PC-9 (cell line): ENCODE measurements at regions not wholly inside any gene's neighbourhood (a gene's known extent, or its start where the extent isn't known, plus 50 kb on each side); places are given as distances from the start of the nearest gene placed in this dataset.

Experiments used
- BruUV-seq: library from RNA; stranded (reverse); fragments of 400-500 nt; replicated peaks from 2 replicates; lab custom pipeline; 2021; lab: Mats Ljungman, UMichigan
- CTCF ChIA-PET: fragments of 300-600 bp; sonication (Branson Sonifier 250); formaldehyde crosslinking; loops from one replicate; lab custom pipeline; 2022; ENCODE audit warnings: antibody characterized with exemption; lab: Charles Lee
- POLR2A ChIA-PET: fragments of 300-600 bp; sonication (Branson Sonifier 250); formaldehyde crosslinking; loops from one replicate; lab custom pipeline; 2022; ENCODE audit warnings: antibody characterized with exemption; ENCODE audit not compliant: unreplicated experiment; lab: Charles Lee
- DNase-seq, 2 experiments: peaks; one replicate each; pipeline versions ENCODE4 v3.0.0 to v3.0.0-alpha.2; 2015 to 2022; ENCODE audit warnings: mixed read lengths in 1 of 2
- H2AFZ ChIP-seq: fragments of 200-600 bp; sonication (generic); 2 replicates; pipeline ENCODE4 v1.8.1; 2017; ENCODE audit warnings: antibody characterized with exemption
- H3F3A ChIP-seq: fragments of 200-600 bp; sonication (generic); 2 replicates; pipeline ENCODE4 v1.8.1; 2017; ENCODE audit warnings: antibody characterized with exemption, mild to moderate bottlenecking, low read depth; ENCODE audit not compliant: insufficient read depth
- H3K27ac ChIP-seq: fragments of 200-600 bp; sonication (generic); 2 replicates; pipeline ENCODE4 v1.6.1; 2016; ENCODE audit warnings: mixed run types
- H3K27me3 ChIP-seq: fragments of 200-600 bp; sonication (generic); 2 replicates; pipeline ENCODE4 v1.6.1; 2016; ENCODE audit warnings: low read depth, mixed run types; ENCODE audit not compliant: insufficient read depth
- H3K36me3 ChIP-seq: fragments of 200-600 bp; sonication (generic); 2 replicates; pipeline ENCODE4 v1.6.1; 2016; ENCODE audit warnings: low read depth, mixed run types
- H3K4me1 ChIP-seq: fragments of 200-600 bp; sonication (generic); replicated peaks from 2 replicates; pipeline ENCODE4 v1.6.1; 2016; ENCODE audit warnings: mixed run types; ENCODE audit not compliant: insufficient read depth
- H3K4me2 ChIP-seq: fragments of 200-600 bp; sonication (generic); 2 replicates; pipeline ENCODE4 v1.6.1; 2017; ENCODE audit warnings: mixed run types
- H3K4me3 ChIP-seq: fragments of 200-600 bp; sonication (generic); 2 replicates; pipeline ENCODE4 v1.6.1; 2016; ENCODE audit warnings: mixed run types
- H3K79me2 ChIP-seq: fragments of 200-600 bp; sonication (generic); 2 replicates; pipeline ENCODE4 v1.6.1; 2017; ENCODE audit warnings: low read depth, mixed run types
- H3K9me2 ChIP-seq: fragments of 200-600 bp; sonication (generic); 2 replicates; pipeline ENCODE4 v1.8.1; 2017; ENCODE audit warnings: mild to moderate bottlenecking; ENCODE audit not compliant: insufficient read depth
- H3K9me3 ChIP-seq: fragments of 200-600 bp; sonication (generic); 2 replicates; pipeline ENCODE4 v1.8.1; 2016; ENCODE audit warnings: low read depth; ENCODE audit not compliant: insufficient read depth
- H4K20me1 ChIP-seq: fragments of 200-600 bp; sonication (generic); 2 replicates; pipeline ENCODE4 v1.8.1; 2017; ENCODE audit not compliant: insufficient read depth
- CTCF ChIP-seq: fragments of 200-600 bp; sonication (generic); conservative IDR thresholded peaks from 2 replicates; pipeline ENCODE4 v1.6.1; 2017; ENCODE audit warnings: mixed run types, antibody characterized with exemption, mild to moderate bottlenecking, moderate library complexity
- EZH2 ChIP-seq: fragments of 200-600 bp; sonication (generic); IDR thresholded peaks from 2 replicates; pipeline ENCODE4 v1.8.0; 2017; ENCODE audit warnings: antibody characterized with exemption, low read depth
- intact Hi-C: fragments of 100-400 bp; cut with micrococcal nuclease; formaldehyde crosslinking; loops from one replicate; pipeline ENCODE4 v1.10.0; 2022; ENCODE audit not compliant: unreplicated experiment

- no peak overlapping the region for H2AFZ ChIP-seq
- H3K79me2 ChIP-seq, result no peaks in the 10 kb centered on the region
- no peaks in the 10 kb centered on the region for H3F3A ChIP-seq
- CTCF ChIA-PET, result no interaction called here
- intact Hi-C loops, result no loop called here
- BruUV-seq, result no TSS peak
- no peak overlapping the region for H3K4me3 ChIP-seq
- peaks cover 98% of the 10 kb centered on the region for H3K27me3 ChIP-seq
- no peak overlapping the region for H3K4me2 ChIP-seq
- no peaks in the 10 kb centered on the region for H3K9me3 ChIP-seq
- H3K9me2 ChIP-seq, result no peaks in the 10 kb centered on the region; the same call in 1 of the 2 replicates
- no peak for DNase-seq
- H3K36me3 ChIP-seq, result no peaks in the 10 kb centered on the region
- H3K27ac ChIP-seq, result no peak overlapping the region
- TF ChIP-seq EZH2, result no peak
- no peak for TF ChIP-seq CTCF
- no peaks in the 10 kb centered on the region for H4K20me1 ChIP-seq
- POLR2A ChIA-PET, result no interaction called here
- H3K4me1 ChIP-seq, result no peaks in the 10 kb centered on the region
These were observed 96.1 kb downstream of the DDX1 start for GRCh38 chr2:15687720-15688119.

GRCh38 chr2:15688924-15689568 is 97.4 kb downstream of the DDX1 start:
- Histone ChIP-seq H2AFZ (no peak overlapping the region), H3K9me2 (no peaks in the 10 kb centered on the region), H3K4me2 (no peak overlapping the region), H3K4me1 (no peaks in the 10 kb centered on the region), H3K27me3 (peaks cover 99% of the 10 kb centered on the region), H3K4me3 (no peak overlapping the region), H3K79me2 (no peaks in the 10 kb centered on the region), H3K9me3 (no peaks in the 10 kb centered on the region), H4K20me1 (no peaks in the 10 kb centered on the region), H3K27ac (no peak overlapping the region), H3F3A (no peaks in the 10 kb centered on the region), H3K36me3 (no peaks in the 10 kb centered on the region)
- intact Hi-C loops, result no loop called here
- ChIA-PET CTCF (no interaction called here), POLR2A (no interaction called here)
- DNase-seq, result no peak
- no TSS peak for BruUV-seq
- TF ChIP-seq EZH2, result no peak

- intact Hi-C loops, result no loop called here
- Histone ChIP-seq H3K4me3 (no peak overlapping the region), H2AFZ (no peak overlapping the region), H3K36me3 (no peaks in the 10 kb centered on the region), H3K79me2 (no peaks in the 10 kb centered on the region), H3F3A (no peaks in the 10 kb centered on the region), H3K27ac (no peak overlapping the region), H3K27me3 (peaks cover 99% of the 10 kb centered on the region), H4K20me1 (no peaks in the 10 kb centered on the region), H3K4me2 (no peak overlapping the region), H3K4me1 (no peaks in the 10 kb centered on the region), H3K9me2 (no peaks in the 10 kb centered on the region), H3K9me3 (no peaks in the 10 kb centered on the region)
- ChIA-PET CTCF (no interaction called here), POLR2A (no interaction called here)
- no peak for DNase-seq
- no TSS peak for BruUV-seq
- no peak for TF ChIP-seq EZH2
- TF ChIP-seq CTCF, result no peak
These were observed 98.0 kb downstream of the DDX1 start for GRCh38 chr2:15689654-15690053.
